GM23338 (cell line): ENCODE measurements at regions not wholly inside any gene's neighbourhood (a gene's known extent, or its start where the extent isn't known, plus 50 kb on each side); places are given as distances from the start of the nearest gene placed in this dataset.

Experiments
- CTCF ChIP-seq, 2 experiments: fragments of 200-600 bp in 1 of 2; sonication (generic) in 1 of 2; conservative IDR thresholded peaks; 2 replicates each; pipeline versions ENCODE4 v1.5.1 to v1.6.1; 2016 to 2017; ENCODE audit warnings: antibody characterized with exemption in 2 of 2, low read depth in 2 of 2, mild to moderate bottlenecking in 2 of 2, moderate library complexity in 1 of 2
- EZH2 ChIP-seq: fragments of 200-600 bp; sonication (generic); IDR thresholded peaks from one replicate; pipeline ENCODE4 v1.8.0; 2017; ENCODE audit warnings: antibody characterized with exemption, mild to moderate bottlenecking, low read depth; ENCODE audit not compliant: unreplicated experiment
- JUNB ChIP-seq: IDR thresholded peaks from one replicate; pipeline ENCODE4 v1.6.1; 2016; ENCODE audit warnings: antibody characterized with exemption; ENCODE audit not compliant: unreplicated experiment
- REST ChIP-seq: IDR thresholded peaks from one replicate; pipeline ENCODE4 v1.6.1; 2018; ENCODE audit warnings: antibody characterized with exemption; ENCODE audit not compliant: unreplicated experiment
- ZNF462 ChIP-seq: fragments of 250-450 bp; sonication (Bioruptor Pico); IDR thresholded peaks from 2 replicates; pipeline ENCODE4 v1.5.0; 2020; ENCODE audit warnings: mild to moderate bottlenecking, moderate library complexity

- TF ChIP-seq ZNF462 (CRISPR knock-in tag) = no peak
- TF ChIP-seq EZH2 = no peak
- no peak for TF ChIP-seq REST
- no peak for TF ChIP-seq JUNB
- TF ChIP-seq CTCF (conservative IDR thresholded peaks at IDR 0.05; ENCODE audit: low read depth in 2 of 2) = no peak
Observed at GRCh38 chr10:123392182-123392963, 238.2 kb downstream of the BUB3 start (continued).
